ENCODE measurements at regions not wholly inside any gene's neighbourhood (a gene's known extent, or its start where the extent isn't known, plus 50 kb on each side); places are given as distances from the start of the nearest gene placed in this dataset.

- no peak overlapping the region for H3K4me3 ChIP-seq (ENCODE audit: low read depth, low read length)
- H3K36me3 ChIP-seq (ENCODE audit: control insufficient read depth in 2 of 2, insufficient read depth in 1 of 2, low read length in 2 of 2) = no peaks in the 10 kb centered on the region
- TF ChIP-seq ZNF112 (tag by site-specific recombination; IDR thresholded peaks at IDR 0.05) (no peak), ZNF184 (tag by site-specific recombination; IDR thresholded peaks at IDR 0.05) (no peak)
- no peak overlapping the region for H3K27ac ChIP-seq (ENCODE audit: extremely low read depth, low read depth, low read length)
- H3K9me3 ChIP-seq (ENCODE audit: control insufficient read depth, insufficient read depth, low read depth, low read length) = no peaks in the 10 kb centered on the region
- CTCF ChIA-PET = no interaction called here
- POLR2A ChIA-PET = no interaction called here
- H3K4me1 ChIP-seq (ENCODE audit: control insufficient read depth, insufficient read depth, low read length) = no peaks in the 10 kb centered on the region
Observed at GRCh38 chr2:53535234-53535840, 232.3 kb upstream of the CHAC2 start.

GRCh38 chr2:53530126-53530525 lies 237.5 kb upstream of the CHAC2 start:
- no peaks in the 10 kb centered on the region for H3K36me3 ChIP-seq (ENCODE audit: control insufficient read depth in 2 of 2, insufficient read depth in 1 of 2, low read length in 2 of 2)
- no peak overlapping the region for H3K27ac ChIP-seq (ENCODE audit: extremely low read depth, low read depth, low read length)
- CTCF ChIA-PET = no interaction called here
- TF ChIP-seq SCRT2 (tag by site-specific recombination; IDR thresholded peaks at IDR 0.05) (no peak), ZNF580 (tag by site-specific recombination; IDR thresholded peaks at IDR 0.05) (no peak), ZNF473 (tag by site-specific recombination; IDR thresholded peaks at IDR 0.05) (no peak), ZNF670 (tag by site-specific recombination; IDR thresholded peaks at IDR 0.05; ENCODE audit: low read depth) (no peak), ZNF549 (tag by site-specific recombination; IDR thresholded peaks at IDR 0.05) (no peak), ZBTB21 (tag by site-specific recombination; IDR thresholded peaks at IDR 0.05) (no peak), ZNF280D (tag by site-specific recombination; IDR thresholded peaks at IDR 0.05) (no peak), ZBTB6 (tag by site-specific recombination; IDR thresholded peaks at IDR 0.05) (no peak), AEBP2 (tag by site-specific recombination; IDR thresholded peaks at IDR 0.05; ENCODE audit: borderline replicate concordance) (no peak), KLF8 (tag by site-specific recombination; IDR thresholded peaks at IDR 0.05) (no peak), ZNF629 (tag by site-specific recombination; IDR thresholded peaks at IDR 0.05) (no peak), ZNF311 (tag by site-specific recombination; IDR thresholded peaks at IDR 0.05; ENCODE audit: borderline replicate concordance) (no peak)
- POLR2A ChIA-PET = no interaction called here
- no peaks in the 10 kb centered on the region for H3K4me1 ChIP-seq (ENCODE audit: control insufficient read depth, insufficient read depth, low read length)
- no peak overlapping the region for H3K4me3 ChIP-seq (ENCODE audit: low read depth, low read length)
- no peaks in the 10 kb centered on the region for H3K9me3 ChIP-seq (ENCODE audit: control insufficient read depth, insufficient read depth, low read depth, low read length)

GRCh38 chr2:53527056-53527455 lies 240.5 kb upstream of the CHAC2 start:
- POLR2A ChIA-PET = no interaction called here
- no peaks in the 10 kb centered on the region for H3K9me3 ChIP-seq (ENCODE audit: control insufficient read depth, insufficient read depth, low read depth, low read length)
- H3K36me3 ChIP-seq (ENCODE audit: control insufficient read depth in 2 of 2, insufficient read depth in 1 of 2, low read length in 2 of 2) = no peaks in the 10 kb centered on the region
- H3K27ac ChIP-seq (ENCODE audit: extremely low read depth, low read depth, low read length) = no peak overlapping the region
- CTCF ChIA-PET = no interaction called here
- H3K4me1 ChIP-seq (ENCODE audit: control insufficient read depth, insufficient read depth, low read length) = no peaks in the 10 kb centered on the region
- H3K4me3 ChIP-seq (ENCODE audit: low read depth, low read length) = no peak overlapping the region
- no peak for TF ChIP-seq ZNF624 (tag by site-specific recombination; IDR thresholded peaks at IDR 0.05)
- TF ChIP-seq ZNF223 (tag by site-specific recombination; IDR thresholded peaks at IDR 0.05) = no peak
- no peak for TF ChIP-seq HOXD13 (CRISPR knock-in tag; IDR thresholded peaks at IDR 0.05; ENCODE audit: borderline replicate concordance)
- no peak for TF ChIP-seq HOXC10 (CRISPR knock-in tag; IDR thresholded peaks at IDR 0.05)
- TF ChIP-seq INSM2 (tag by site-specific recombination; IDR thresholded peaks at IDR 0.05) = no peak
- no peak for TF ChIP-seq FEZF1 (tag by site-specific recombination; IDR thresholded peaks at IDR 0.05)
- no peak for TF ChIP-seq ZBTB44 (tag by site-specific recombination; IDR thresholded peaks at IDR 0.05)
- TF ChIP-seq ZNF292 (tag by site-specific recombination; IDR thresholded peaks at IDR 0.05; ENCODE audit: borderline replicate concordance, low read depth) = no peak
- no peak for TF ChIP-seq ZNF776 (tag by site-specific recombination; IDR thresholded peaks at IDR 0.05; ENCODE audit: borderline replicate concordance)
- TF ChIP-seq ZNF37A (tag by site-specific recombination; IDR thresholded peaks at IDR 0.05) = no peak
